ENCODE measurements at regions not wholly inside any gene's neighbourhood (a gene's known extent, or its start where the extent isn't known, plus 50 kb on each side); places are given as distances from the start of the nearest gene placed in this dataset.

DNA sequence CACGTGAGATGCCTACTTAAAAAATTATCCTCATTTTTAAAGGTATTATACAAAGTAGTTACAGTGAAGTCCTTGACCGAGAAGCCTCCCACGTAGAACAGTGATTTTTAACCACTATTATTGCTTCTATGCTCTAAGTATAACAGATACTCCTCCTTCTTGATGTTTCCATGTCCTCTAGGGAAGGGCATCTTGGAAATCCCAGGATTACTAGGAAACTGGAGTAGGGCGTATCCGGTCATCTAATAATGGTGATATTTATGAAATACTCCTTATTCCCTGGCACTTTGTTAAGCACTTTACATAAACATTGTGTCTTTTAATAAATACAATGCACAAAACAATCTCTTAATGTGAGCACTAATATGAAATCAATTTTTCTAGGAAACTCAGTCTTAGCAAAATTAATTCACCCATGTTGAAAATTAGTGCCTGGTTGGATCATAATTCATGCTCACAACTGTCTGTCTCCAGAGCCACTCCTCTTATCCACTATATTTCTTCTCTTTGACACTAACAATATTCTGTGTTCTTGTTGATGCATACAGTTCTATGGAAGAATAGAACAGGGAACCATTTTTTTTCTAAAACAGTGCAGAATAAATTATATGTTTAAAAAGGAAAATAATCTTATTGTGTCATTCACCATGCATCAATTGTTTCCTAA, 128.6 kb upstream of the SEMA3E start:
- DNase-seq (ENCODE audit: low spot score): no peak
- no peak for ATAC-seq (ENCODE audit: low FRiP score)
- TF ChIP-seq, protein P1, sequence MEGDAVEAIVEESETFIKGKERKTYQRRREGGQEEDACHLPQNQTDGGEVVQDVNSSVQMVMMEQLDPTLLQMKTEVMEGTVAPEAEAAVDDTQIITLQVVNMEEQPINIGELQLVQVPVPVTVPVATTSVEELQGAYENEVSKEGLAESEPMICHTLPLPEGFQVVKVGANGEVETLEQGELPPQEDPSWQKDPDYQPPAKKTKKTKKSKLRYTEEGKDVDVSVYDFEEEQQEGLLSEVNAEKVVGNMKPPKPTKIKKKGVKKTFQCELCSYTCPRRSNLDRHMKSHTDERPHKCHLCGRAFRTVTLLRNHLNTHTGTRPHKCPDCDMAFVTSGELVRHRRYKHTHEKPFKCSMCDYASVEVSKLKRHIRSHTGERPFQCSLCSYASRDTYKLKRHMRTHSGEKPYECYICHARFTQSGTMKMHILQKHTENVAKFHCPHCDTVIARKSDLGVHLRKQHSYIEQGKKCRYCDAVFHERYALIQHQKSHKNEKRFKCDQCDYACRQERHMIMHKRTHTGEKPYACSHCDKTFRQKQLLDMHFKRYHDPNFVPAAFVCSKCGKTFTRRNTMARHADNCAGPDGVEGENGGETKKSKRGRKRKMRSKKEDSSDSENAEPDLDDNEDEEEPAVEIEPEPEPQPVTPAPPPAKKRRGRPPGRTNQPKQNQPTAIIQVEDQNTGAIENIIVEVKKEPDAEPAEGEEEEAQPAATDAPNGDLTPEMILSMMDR (IDR thresholded peaks at IDR 0.05): no peak

GRCh38 chr7:83769407-83769806, 120.5 kb upstream of the SEMA3E start:
- DNase-seq (ENCODE audit: low spot score) (no peak), ATAC-seq (ENCODE audit: low FRiP score) (no peak)
- TF ChIP-seq, protein P1 (IDR thresholded peaks at IDR 0.05): no peak

GRCh38 chr7:83751217-83751616, 102.3 kb upstream of the SEMA3E start:
- TF ChIP-seq, protein P1 (IDR thresholded peaks at IDR 0.05): no peak
- ATAC-seq (ENCODE audit: low FRiP score): no peak
- no peak for DNase-seq (ENCODE audit: low spot score)

- TF ChIP-seq, protein P1 (IDR thresholded peaks at IDR 0.05): no peak
- no peak for ATAC-seq (ENCODE audit: low FRiP score)
- DNase-seq (ENCODE audit: low spot score): no peak
Observed at GRCh38 chr7:83749495-83749894, 100.6 kb upstream of the SEMA3E start.

DNA sequence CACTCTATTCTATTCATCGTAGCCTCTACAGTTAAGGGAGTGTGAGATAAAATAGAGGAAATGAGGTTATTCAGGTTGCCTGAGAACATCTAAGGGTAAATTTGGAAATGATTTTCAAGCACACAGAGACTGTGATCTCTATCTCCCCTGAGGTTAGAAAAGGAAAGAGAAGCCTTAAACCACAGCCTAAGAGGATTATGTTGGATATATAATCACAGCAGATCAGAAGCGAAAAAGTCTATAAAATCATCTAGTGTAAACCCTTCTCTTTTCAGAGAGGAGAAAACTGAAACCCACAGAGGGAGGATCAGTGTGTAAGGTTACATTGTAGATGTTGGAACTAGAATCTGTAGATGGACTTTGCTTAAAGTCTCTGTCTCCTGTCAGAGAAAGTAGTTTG, 90.6 kb upstream of the SEMA3E start:
- DNase-seq (ENCODE audit: low spot score) (no peak), ATAC-seq (ENCODE audit: low FRiP score) (no peak)
- TF ChIP-seq, protein P1 (IDR thresholded peaks at IDR 0.05): no peak

GRCh38 chr7:83738291-83738835, 89.4 kb upstream of the SEMA3E start:
- DNase-seq (ENCODE audit: low spot score) (no peak), ATAC-seq (ENCODE audit: low FRiP score) (no peak)
- TF ChIP-seq, protein P1 (IDR thresholded peaks at IDR 0.05): no peak

DNA sequence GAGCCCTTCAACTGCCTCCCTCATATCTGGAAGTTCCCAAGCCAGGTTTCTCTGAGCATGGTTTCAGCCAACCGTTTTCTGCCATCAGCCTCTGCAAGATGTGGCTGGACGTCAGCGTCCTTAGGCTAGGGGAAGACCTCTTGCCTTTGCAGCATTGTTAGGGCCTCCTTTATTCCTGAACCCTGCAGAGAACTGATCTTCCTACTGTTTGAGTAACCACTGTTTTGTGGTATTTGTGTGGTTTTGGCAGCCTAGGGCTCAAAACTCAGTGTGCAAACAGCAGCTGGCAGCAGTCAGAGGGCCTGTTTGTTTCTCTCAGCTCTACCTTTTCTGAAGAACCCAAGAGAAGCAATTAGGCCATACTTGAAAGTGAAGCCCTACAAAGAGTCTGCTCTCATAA, 83.4 kb upstream of the SEMA3E start:
- TF ChIP-seq, protein P1 (IDR thresholded peaks at IDR 0.05): no peak
- ATAC-seq (ENCODE audit: low FRiP score) (no peak), DNase-seq (ENCODE audit: low spot score) (no peak)

Data from omental fat pad (tissue), 3 donors.